ENCODE measurements at regions not wholly inside any gene's neighbourhood (a gene's known extent, or its start where the extent isn't known, plus 50 kb on each side); places are given as distances from the start of the nearest gene placed in this dataset.

DNA sequence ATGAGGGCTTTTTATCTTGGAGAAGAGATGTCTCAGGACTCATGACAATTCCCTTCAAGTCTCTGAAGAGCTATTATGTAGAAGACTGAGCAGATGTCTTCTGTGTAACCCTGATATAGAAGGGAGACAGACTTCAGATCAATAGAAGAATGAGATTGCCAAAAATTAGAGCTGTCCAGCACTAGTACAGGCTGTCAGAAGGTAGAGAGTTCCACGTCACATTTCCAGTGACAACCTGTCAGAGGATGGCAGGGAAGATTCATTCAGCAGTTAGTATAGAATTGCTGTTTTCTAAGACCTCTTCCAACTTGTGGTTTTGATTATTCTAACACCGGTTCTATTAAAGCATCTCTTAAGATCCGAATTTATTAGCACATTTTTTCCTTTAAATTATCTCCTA lies 520.6 kb downstream of the RBFOX1 start:
- no peaks in the 10 kb centered on the region for H4K20me1 ChIP-seq (replicated peaks in 1 of 2; ENCODE audit: control insufficient read depth in 1 of 2, insufficient read depth in 2 of 2, low read length in 2 of 2)
- no peak overlapping the region for H2AFZ ChIP-seq (ENCODE audit: low read length)
- H3K79me2 ChIP-seq (ENCODE audit: control insufficient read depth in 1 of 2, insufficient read depth in 2 of 2, low read length in 2 of 2): no peaks in the 10 kb centered on the region
- TF ChIP-seq GABPA (IDR thresholded peaks at IDR 0.05; ENCODE audit: borderline replicate concordance, insufficient read depth, low read length) (no peak), TAF7 (optimal IDR thresholded peaks at IDR 0.05; ENCODE audit: borderline replicate concordance, low read depth, low read length) (no peak), ZNF274 (IDR thresholded peaks at IDR 0.05; ENCODE audit: borderline replicate concordance, extremely low read depth, low read length) (no peak), GTF2F1 (IDR thresholded peaks at IDR 0.05; ENCODE audit: borderline replicate concordance, low read depth, low read length) (no peak)
- H3K18ac ChIP-seq (ENCODE audit: extremely low read depth, low read length): no peak overlapping the region
- no peak overlapping the region for H4K8ac ChIP-seq (ENCODE audit: extremely low read depth, insufficient read depth, low read length)
- H2BK120ac ChIP-seq (replicated peaks; ENCODE audit: low read depth, low read length): no peak overlapping the region
- H4K5ac ChIP-seq (ENCODE audit: insufficient read length, low read depth, low read length): no peak overlapping the region
- no peaks in the 10 kb centered on the region for H3K36me3 ChIP-seq (ENCODE audit: control insufficient read depth in 2 of 4, insufficient read depth in 4 of 4, low read length in 3 of 4)
- H2AK5ac ChIP-seq (ENCODE audit: low read depth, low read length): no peak overlapping the region
- no peak overlapping the region for H3K56ac ChIP-seq (replicated peaks; ENCODE audit: insufficient read length, low read depth, low read length)
- no peak overlapping the region for H2BK12ac ChIP-seq (ENCODE audit: low read depth, low read length)
- no peaks in the 10 kb centered on the region for H3K4me1 ChIP-seq (replicated peaks in 1 of 4; ENCODE audit: control insufficient read depth in 3 of 4, insufficient read depth in 4 of 4, low read length in 3 of 4)
- H3K4me3 ChIP-seq (ENCODE audit: extremely low read depth in 1 of 4, insufficient read depth in 2 of 4, low read depth in 3 of 4, low read length in 4 of 4): no peak overlapping the region
- H3K27me3 ChIP-seq (replicated peaks in 1 of 4; ENCODE audit: control insufficient read depth in 3 of 4, extremely low read depth in 1 of 4, insufficient read depth in 3 of 4, low read length in 3 of 4): no peaks in the 10 kb centered on the region
- WGBS, 2 experiments (ENCODE audit: extremely low coverage in 1 of 2, insufficient coverage in 1 of 2, insufficient read length in 1 of 2, insufficient replicate concordance in 2 of 2, low coverage in 1 of 2, low lambda C conversion rate in 2 of 2, missing lambda C conversion rate in 1 of 2): 56% methylated on average over 3 of the region's 3 CpGs; no CpG with 5 or more reads in 1 of the 2 experiments
- no peaks in the 10 kb centered on the region for H3K79me1 ChIP-seq (ENCODE audit: low read depth, low read length)
- H3K9ac ChIP-seq (replicated peaks in 1 of 4; ENCODE audit: extremely low read depth in 1 of 4, low read depth in 3 of 4, low read length in 3 of 4): no peak overlapping the region
- CTCF ChIA-PET (ENCODE audit: partially characterized antibody): interaction anchor here (0.8 kb wide), 1 partner anchor 39 kb away, joined by 3 read pairs; no protein-coding TSS in a partner anchor
- H3K27ac ChIP-seq (ENCODE audit: low read depth, low read length): no peak overlapping the region
- no peak overlapping the region for H3K14ac ChIP-seq (ENCODE audit: insufficient read length)
- FAIRE-seq (no peak), DNase-seq (ENCODE audit: low read depth in 1 of 2, low spot score in 2 of 2) (no peak)
- POLR2A ChIA-PET (ENCODE audit: partially characterized antibody): no interaction called here
- H3K23me2 ChIP-seq (ENCODE audit: low read depth, low read length): no peaks in the 10 kb centered on the region
- H2BK20ac ChIP-seq (ENCODE audit: low read length): no peak overlapping the region
- no peak overlapping the region for H3K23ac ChIP-seq (ENCODE audit: insufficient read length)
- H3K9me3 ChIP-seq (ENCODE audit: insufficient read depth in 2 of 2, low read depth in 1 of 2, low read length in 1 of 2): no peaks in the 10 kb centered on the region
- H4K91ac ChIP-seq (replicated peaks; ENCODE audit: insufficient read length, low read length): no peak overlapping the region
- H3K4ac ChIP-seq (replicated peaks; ENCODE audit: insufficient read length, low read depth, low read length): no peak overlapping the region
- no peak overlapping the region for H2BK15ac ChIP-seq (ENCODE audit: low read length)
- no peak overlapping the region for H3K4me2 ChIP-seq (ENCODE audit: insufficient read depth in 1 of 2, low read depth in 2 of 2, low read length in 2 of 2)
- H2BK5ac ChIP-seq (ENCODE audit: low read depth, low read length): no peak overlapping the region
